ENCODE measurements at regions not wholly inside any gene's neighbourhood (a gene's known extent, or its start where the extent isn't known, plus 50 kb on each side); places are given as distances from the start of the nearest gene placed in this dataset.

DNA sequence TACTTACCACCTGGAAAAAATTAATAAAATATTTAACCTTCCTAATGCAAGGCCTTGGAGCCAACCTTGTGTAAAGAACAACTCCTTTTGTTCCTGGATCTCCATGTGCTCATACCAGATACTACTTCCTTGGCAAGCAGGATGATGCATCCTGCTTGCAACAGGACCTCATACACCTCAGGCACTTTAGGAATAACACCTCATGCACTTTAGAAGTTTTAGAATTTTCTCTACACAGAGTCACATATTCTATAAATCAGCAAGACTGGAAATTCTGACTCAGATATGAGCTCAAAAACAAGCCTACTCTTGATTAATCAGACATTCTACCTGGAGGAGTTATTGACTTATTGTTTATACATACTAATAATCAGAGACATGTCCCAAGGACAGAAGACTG, 209.6 kb upstream of the CDH10 start (continued):
- TF ChIP-seq CTBP2 (IDR thresholded peaks at IDR 0.05; ENCODE audit: borderline replicate concordance, insufficient read depth, insufficient read length, low read length), result no peak

All from H1 (cell line).